NCI-H187 treated with DMSO at 0.1 percent for 48 hours (cell line): ENCODE measurements at regions not wholly inside any gene's neighbourhood (a gene's known extent, or its start where the extent isn't known, plus 50 kb on each side); places are given as distances from the start of the nearest gene placed in this dataset.
"Not testable (repeated sequence)": the region's sequence is repeated elsewhere in the genome, so short reads cannot be mapped to it uniquely, and the experiment has no call there.

Experiments used
- DNase-seq: peaks from one replicate; lab custom pipeline; 2025; lab: John Stamatoyannopoulos, UW

DNA sequence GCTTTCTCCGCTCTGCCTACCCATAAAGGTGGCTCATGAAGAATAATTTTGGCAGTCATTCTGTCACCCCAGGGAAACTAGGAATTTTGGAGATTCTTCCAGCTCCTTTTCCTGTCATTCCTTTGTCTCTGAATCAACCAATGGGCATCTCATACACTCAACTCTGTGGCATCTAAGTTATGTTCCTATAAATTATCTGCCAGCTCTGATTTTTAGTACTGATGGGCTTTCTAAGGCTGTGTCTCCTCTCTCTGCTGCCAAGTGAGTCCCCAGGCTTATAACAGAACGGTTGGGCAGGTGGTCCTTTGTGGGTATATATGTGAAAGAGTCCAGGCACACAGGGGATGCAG is 226.8 kb downstream of the NMUR2 start:
- DNase-seq, result no peak

DNA sequence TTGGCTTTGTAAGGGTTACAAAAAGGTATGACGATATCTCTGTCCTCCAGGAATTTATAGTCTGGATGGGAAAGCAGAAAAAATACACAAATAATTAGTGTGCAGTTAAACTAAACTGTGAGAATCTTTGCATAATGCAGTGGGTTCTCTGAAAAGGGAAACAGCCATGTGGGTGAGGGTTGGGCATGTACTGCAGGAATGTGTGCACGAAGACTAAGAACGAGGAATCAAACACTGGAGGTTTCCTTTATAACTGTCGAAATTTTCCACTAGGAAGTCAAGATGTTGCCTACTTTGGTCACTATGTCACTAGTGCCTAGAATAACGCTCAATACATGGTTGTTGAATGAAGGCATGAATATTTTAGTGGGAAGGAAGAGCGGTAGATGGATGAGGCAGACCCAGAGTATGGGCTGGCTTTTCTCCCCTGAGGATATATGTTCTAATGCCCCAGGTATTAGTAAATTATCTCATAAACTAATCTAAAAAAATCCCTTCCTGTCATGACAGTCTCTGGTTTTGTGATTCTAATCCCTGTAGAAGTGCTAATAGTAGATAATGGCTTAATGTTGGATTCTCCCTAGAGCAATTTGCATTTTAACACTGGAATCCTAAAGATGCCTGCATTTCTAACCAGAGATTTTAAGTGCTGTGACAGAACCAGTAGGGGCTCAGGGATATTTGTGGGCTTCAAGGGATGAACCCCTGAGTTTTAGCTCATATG is 227.3 kb downstream of the NMUR2 start:
- no peak for DNase-seq

DNA sequence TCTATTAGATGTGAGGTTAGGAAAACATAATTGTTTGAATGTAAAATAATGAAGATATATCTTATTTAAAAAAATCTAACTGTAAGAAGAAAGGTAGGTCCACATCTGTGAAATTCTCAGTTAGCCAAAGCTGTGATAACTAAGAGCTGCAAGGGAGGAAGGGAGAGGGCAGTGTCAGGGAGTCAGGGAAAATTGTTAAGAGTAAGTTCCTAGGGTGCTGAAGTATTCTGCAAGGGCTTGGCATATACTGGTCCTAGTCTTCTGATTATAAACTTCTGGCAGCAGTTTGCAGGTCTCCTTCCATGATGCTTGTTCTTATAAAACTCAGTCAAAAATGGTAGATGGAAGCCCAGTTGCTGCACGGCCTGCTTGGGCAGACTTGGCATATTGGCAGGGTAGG is 233.2 kb downstream of the NMUR2 start:
- DNase-seq, result no peak

DNA sequence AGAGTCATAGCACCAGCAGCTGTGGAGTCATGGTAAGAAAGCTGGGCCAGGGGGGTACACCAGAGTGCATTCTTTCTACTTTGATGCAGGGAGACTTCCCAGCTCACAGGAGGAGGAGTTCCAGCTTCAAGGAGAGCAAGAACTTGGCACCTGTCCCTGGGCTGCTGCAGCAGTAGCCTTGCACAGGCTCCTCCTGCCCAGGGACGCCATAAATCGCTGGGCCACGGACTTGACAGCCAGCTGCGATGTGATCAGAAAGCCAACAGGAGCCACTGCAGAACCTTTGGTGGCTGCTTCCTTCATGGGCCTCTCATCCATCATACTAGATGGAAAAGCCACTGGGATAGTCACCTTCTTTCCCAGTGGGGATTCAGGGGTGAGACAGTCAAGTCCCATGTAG is 234.7 kb downstream of the NMUR2 start:
- DNase-seq, result no peak

DNA sequence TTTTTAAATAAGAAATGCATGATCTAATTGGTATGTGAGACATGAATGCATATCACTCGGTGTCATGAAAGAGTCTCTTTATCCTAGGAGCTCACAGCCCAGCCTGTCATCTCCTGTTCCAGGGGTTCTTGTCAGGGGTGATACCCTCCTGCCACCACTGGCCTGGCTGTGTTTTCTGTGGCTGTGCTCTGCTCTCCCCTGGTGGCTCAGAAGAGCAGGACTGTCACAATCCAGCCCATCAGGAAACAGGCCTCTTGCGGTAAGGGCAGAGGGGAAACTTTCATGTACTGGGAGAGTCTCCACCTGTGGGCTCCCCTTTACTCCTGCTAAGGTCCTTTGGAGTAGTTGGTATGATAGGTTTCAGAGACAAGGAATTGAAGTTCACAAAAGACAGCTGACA is 240.2 kb upstream of the GLRA1 start:
- DNase-seq, result no peak

DNA sequence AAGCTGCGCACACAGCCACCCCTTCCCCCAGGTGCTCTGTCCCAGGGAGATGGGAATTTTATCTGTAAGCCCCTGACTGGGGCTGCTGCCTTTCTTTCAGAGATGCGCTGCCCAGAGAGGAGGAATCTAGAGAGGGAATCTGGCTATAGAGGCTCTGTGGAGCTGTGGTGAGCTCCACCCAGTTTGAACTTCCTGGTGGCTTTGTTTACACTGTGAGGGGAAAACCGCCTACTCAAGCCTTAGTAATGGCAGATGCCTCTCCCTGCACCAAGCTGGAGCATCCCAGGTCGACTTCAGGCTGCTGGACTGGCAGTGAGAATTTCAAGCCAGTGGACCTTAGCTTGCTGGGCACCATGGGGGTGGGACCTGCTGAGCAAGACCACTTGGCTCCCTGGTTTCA is 235.2 kb upstream of the GLRA1 start:
- DNase-seq, result not testable (repeated sequence)

DNA sequence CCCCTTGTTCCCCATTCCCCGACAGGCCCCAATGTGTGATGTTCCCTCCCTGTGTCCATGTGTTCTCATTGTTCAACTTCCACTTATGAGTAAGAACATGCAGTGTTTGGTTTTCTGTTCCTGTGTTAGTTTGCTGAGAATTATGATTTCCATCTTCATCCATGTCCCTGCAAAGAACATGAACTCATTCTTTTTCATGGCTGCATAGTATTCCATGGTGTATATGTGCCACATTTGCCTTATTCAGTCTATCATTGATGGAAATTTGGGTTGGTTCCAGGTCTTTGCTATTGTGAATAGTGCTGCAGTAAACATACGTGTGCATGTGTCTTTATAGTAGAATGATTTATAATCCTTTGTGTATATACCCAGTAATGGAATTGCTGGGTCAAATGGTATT is 229.8 kb upstream of the GLRA1 start:
- not testable (repeated sequence) for DNase-seq

DNA sequence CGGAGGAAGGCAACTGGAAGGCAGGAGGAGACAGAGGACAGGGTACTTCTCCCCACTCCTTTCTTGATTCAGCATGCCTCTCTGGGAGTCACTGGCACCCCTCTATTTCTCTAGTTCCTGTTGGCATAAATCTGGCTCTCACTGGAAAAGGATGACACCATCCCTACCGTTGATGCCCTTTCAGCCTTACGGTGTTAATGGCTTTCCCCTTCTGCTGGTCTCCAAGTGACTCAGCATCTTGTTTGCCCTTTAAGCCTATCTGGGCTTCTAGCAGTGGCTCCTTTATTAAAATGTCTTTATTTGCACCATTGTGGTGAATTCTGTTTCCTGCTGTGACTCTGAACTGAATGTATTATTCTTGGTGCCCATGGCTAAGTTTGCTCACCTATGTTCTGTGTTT is 227.3 kb upstream of the GLRA1 start:
- DNase-seq, result no peak

DNA sequence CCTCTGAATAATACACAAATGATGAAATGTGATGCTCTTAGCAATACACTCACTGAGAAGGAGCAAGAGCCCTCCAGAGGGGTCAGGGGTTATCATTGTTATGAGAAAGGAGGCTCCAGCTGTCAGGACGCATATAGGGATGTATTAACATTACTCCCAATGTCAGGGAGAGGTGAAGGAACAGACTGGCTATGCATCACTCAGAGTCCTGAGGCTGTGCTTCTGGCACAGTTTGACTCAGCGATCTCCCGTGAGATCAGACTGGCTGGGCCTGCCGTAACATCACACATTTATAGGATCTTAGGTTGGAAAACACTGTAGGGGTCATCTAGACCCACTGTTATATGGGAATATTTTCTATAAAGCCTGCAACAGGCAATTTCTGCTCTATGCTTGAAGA is 226.5 kb upstream of the GLRA1 start:
- no peak for DNase-seq

DNA sequence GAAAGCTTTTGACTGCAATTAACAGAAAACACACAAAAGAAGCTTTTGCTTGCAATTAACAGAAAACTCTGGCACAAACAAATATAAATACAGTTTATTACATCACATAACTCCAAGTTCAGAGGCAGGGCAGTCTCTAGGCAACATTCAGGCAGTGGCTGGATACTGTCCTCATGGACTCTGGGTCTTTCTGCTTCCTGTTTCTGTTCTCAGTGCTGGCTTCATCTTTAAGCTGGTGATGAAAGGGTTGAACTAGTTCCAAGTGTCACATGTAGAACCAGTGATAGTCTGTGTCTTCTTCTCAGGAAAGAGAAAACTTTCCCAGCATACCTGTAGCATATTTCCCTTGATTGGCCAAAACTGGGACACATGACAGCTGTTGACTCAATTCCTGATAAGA is 222.6 kb upstream of the GLRA1 start:
- DNase-seq, result no peak

DNA sequence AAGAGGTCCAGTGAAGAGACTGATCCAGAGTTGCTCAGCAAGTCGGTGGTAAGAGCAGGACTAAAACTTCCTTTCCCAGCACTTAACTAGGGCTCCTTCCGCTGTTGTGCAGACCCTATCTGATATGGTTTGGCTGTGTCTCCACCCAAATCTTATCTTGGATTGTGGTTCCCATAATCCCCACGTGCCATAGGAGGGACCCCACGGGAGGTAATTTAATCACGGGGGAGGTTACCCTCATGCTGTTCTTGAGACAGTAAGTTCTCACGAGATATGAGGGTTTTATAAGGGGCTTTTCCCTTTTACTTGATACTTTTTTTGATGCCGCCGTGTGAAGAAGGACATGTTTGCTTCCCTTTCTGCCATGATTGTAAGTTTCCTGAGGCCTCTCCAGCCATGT is 221.9 kb upstream of the GLRA1 start:
- DNase-seq, result no peak

DNA sequence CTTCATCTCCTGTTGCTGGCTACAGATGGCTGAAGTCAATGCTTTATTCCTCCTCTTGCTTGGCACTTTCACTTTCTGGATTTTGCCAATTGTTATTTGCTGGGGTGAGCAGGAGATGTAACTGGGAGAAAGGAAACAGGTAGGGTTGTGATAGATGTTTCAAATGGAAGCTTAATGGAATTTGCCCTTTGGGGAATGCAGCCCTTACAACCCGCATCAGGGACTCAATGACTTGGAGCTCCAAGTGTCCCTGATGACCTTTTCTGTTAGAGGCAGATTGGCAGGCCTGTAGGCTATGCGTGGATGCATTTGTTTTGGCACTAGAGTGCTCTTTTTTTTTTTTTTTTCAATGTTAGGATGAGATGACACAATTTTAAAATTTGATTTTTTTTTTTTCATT is 219.9 kb upstream of the GLRA1 start:
- DNase-seq, result no peak

DNA sequence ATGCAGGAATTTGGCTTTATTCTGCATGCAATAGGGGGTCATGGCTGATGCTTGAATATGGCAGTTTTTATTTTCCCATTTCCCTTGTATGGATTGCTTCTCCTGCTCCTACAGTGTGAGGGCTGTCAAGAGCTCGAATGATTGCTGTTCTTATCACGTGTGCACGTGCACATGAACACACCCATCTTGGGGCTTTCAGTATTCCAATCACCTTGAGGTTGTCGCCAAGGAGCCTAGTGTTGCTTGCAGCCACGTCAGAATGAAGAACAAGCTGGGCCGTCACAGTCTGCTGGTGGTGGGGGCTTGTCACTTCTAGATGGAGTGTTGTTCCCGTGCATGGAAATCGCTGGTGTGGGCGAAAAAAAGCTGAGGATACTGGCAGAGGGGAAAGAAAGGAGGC is 219.4 kb upstream of the GLRA1 start:
- DNase-seq, result no peak

DNA sequence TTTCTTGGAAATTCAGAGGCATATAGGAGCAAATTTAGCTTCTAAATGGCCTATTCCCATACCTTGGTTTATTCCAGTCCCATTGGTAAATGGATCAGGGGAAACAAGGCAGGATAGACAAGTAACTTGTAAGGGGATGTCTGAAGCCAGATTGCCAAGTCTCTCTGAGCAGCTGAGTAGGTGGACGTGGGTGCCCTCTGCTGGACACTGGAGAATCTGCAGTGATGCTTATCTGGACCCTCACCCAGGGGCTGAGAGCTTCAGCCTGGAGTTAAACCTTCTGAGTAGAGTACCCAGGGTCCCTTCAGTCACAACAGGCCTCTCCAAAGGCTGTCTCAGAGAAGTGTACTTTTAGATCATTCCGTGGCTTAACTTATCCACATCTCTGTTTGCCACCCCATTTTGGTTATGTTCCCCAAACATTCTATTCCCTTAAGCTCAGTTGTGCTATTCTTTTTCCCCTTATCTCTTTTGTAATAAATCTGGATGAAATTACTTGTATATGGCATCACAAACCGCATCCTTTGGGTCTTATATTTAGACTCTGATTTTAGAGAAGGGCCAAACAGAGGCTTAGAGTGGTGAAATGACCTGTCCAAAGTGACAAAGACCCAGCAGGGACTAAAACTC is 218.3 kb upstream of the GLRA1 start:
- no peak for DNase-seq

DNA sequence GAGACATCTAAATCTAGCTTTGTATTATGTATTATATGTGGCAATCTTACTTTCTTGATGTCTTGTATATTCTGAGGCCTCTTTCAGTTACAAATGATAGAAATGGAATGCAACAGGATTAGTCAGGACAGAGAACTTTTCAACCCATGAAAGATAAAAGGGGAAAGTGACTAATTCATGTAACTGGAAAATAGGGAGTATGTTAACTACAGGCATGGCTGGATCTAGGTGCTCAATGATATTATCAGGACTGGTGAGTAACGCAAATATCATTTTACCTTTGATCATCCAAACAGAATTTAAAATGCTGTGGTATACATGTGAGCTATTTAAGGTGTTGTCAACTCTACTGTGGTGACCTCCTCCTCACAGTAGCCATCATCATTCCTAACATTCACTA is 215.7 kb upstream of the GLRA1 start:
- no peak for DNase-seq

DNA sequence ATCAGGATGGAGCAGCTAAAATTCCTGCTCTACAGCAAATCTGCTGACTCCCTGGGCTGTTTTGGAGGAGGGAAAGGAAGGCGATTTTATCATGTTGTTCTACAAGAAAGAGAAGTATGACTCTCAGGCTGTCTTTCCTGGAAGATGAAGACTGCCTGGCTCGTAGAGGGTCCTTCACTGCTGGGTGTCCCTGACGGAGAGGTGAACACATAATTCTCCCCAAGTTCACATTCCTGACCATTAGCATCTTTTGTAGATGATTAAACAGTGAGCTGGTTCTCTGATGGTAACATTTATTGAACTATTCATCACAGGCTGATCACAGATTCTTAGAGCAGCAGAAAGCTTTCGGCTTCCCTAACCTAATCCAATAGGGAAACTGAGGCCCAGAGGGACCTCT is 212.4 kb upstream of the GLRA1 start:
- DNase-seq, result no peak

DNA sequence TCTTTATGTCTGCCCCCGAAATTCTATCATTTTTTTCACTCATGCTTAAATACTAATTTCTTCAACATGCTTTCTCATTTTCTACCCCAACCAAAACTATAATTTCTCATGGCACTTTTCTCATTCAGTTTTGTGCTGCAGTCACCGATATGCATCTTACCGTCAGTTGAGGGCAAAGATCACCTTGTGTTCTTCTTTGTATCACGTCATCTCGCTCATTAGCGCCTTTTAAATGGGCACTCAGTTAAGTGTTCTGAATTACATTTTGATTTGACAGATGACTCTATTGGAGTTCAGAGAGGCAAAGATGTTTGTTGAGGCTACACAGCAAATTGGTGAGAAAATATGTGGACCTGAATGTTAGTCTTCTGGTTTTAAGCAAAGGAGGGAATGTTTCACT is 211.7 kb upstream of the GLRA1 start:
- no peak for DNase-seq

DNA sequence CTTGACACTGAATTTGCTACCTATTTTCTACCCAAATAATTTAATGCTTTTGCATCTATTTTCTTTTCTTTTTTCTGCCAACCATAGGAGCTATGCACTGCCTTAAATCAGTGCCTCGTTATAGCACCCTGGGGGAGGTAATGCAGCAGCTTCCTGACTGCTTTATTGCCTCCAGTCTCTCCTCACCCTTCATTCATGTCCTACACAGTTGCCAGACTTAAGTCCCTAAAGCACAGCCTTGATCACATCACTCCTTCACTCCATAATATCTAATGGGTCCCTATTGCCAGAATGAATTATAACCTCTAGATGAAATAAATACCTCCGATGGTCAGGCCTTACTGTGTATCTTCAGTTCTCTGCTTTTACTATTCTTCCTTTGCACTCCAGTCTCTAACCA is 211.2 kb upstream of the GLRA1 start:
- no peak for DNase-seq

DNA sequence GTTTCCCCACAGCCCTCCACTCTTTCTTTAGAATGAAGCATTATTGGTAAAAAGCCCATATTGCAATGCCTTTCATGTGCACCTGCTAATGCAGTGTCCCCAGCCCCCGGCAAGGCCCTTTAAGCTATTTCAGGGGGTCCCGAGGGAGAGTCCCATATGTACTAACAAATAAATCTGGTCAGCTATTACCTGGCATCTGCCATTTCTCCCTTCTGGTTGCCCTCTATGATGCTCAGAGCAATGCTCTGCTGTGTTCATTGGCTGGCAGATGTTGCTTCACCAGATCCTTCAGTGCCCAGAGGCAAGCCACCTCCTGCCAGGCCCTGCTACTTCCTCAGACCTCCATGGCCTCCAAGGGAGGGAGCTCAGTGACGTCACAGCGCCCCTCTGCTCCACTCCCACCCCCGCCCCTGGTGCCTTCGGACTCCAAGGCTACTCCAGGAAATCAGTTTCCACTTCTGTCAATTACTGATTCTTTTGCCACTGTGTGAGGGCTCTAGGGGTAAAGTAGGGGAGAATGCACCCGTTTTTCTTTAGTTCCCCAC is 201.1 kb upstream of the GLRA1 start:
- no peak for DNase-seq

DNA sequence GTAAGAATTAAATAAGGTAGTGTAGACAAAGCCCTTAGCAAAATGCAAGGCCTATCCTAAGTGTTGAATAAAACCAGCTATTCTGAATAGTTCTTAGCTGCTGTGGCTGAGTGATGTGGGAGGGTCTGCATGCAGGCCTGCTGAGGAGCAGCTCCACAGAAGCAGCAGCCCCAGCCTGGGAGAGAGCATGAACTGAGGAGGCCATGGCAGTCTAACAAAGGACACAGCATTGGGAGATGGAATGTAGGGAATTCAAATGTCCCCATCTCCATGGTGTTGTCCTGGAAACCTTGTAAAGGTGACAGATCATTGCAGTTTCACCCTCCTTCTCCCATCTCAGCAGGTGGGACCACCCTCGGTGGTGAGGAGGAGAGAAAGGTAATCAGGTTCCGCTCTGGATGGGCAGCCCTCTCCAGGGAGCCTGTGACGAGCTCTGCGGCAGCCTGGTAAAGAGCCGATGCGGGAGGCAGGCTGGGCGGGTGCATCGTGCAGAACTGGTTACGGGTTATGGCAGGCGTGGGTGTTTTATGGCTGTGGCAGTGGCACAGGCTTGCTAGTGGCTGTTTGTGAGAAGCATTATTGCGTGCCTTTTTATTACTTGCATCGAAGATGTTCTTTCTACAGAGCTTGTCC is 199.9 kb upstream of the GLRA1 start:
- DNase-seq, result no peak

DNA sequence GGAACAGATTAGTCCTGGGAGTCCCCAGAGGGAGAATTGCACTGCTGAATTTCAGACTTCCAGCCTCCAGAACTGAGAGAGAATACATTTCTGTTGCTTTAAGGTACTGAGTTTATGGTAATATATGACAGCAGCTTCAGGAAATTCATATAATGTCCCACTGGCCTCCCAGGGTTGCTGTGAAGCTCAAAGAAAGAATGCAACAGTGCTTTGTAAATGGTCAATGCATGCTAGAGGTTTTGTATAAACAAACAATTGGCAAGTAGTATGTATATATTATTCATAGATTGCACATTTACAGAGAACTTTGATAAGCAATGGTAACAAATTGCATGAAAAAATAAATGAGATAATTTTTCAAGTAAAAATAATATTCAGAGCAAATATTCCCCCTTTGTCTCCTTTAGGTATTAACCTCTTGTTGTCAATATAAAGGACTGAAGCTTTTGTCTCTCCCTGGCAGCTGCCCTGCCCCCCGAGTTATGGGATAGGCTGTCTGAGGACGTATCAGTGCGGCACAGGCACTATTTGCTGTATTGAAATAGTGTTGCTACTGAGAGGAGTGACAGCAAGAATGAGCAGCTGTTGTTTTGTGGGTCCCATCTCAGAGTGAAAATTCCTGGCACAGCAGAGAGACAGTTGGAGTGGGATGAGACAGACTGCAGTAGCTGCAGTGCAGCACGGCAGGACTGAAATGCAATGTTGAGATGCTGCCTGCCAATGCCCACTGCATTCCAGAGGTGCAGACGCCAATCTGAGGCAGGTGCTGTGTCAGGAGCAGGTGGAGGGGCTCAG is 194.2 kb upstream of the GLRA1 start:
- DNase-seq, result no peak

DNA sequence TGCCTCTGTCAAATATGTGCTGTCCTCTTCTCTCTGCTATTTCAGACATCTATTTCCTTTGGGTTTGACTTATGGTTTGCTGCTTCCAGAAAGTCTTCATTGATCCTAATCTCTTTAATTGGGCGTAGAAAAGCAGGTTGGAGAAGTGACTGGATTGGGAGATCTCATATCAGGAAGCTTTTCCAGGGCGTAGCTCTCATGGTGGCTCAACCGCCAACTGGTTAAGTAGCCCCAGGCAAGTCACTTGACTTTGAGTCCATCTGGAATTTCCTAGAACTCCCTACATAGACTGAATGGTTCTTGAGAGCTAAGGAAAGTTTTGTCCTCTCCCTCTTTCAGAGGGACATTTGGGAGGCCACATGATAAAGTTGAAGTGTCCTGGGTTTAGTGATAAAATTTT is 192.3 kb upstream of the GLRA1 start:
- peak; percentile 29 for DNase-seq

DNA sequence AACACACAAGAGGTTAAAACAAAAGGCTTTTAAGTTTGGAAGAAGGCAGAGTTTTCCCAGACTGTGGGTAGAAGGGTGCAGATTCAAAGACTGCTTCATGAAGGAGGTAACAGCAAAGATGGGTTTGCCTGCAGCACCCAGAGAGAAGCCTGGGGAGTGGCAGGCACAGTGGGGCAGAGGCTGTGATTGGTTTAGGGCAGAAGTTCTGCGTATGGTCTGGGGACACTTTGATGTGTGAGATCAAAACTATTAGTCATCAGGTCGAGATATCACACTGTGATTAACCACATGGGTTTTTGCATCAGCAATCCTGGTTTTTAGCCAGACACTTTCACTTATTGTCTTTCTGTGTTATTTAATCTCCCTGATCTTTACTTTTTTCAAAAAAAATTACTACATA is 188.8 kb upstream of the GLRA1 start:
- DNase-seq, result no peak
